OCI-LY3 (cell line): ENCODE measurements at regions not wholly inside any gene's neighbourhood (a gene's known extent, or its start where the extent isn't known, plus 50 kb on each side); places are given as distances from the start of the nearest gene placed in this dataset.

ENCODE experiments used
- H2AFZ ChIP-seq: fragments of 200-600, 300-600 bp; shearing (Covaris generic); 2 replicates; pipeline ENCODE4 v1.6.0; 2014; ENCODE audit warnings: antibody characterized with exemption, low read depth, low read length
- H3K27ac ChIP-seq: fragments of 200-600, 300-600 bp; sonication (generic); 2 replicates; pipeline ENCODE4 v1.5.1; 2014; ENCODE audit warnings: mild to moderate bottlenecking, low read length, moderate library complexity, mixed read lengths
- H3K27me3 ChIP-seq: fragments of 200-600, 300-600 bp; sonication (generic); 2 replicates; pipeline ENCODE4 v1.6.1; 2014; ENCODE audit warnings: low read depth, low read length, mixed read lengths
- H3K36me3 ChIP-seq: fragments of 200-600, 300-600 bp; sonication (generic); replicated peaks from 2 replicates; pipeline ENCODE3; 2014; ENCODE audit warnings: low read depth, low read length, mixed read lengths
- H3K4me1 ChIP-seq: fragments of 300-600, 200-600 bp; sonication (generic); 2 replicates; pipeline ENCODE4 v1.6.1; 2014; ENCODE audit warnings: low read length, mixed read lengths
- H3K4me2 ChIP-seq: fragments of 200-600, 300-600 bp; sonication (generic); 2 replicates; pipeline ENCODE4 v1.6.1; 2014; ENCODE audit warnings: low read length, mixed read lengths
- H3K4me3 ChIP-seq: fragments of 300-600, 200-600 bp; sonication (generic); 2 replicates; pipeline ENCODE4 v1.5.1; 2014; ENCODE audit warnings: antibody characterized with exemption, mild to moderate bottlenecking, low read length, moderate library complexity
- H3K79me2 ChIP-seq: fragments of 300-600, 200-600 bp; shearing (Covaris generic); 2 replicates; pipeline ENCODE4 v1.6.1; 2014; ENCODE audit warnings: mild to moderate bottlenecking, low read length, mixed read lengths
- H3K9ac ChIP-seq: fragments of 300-600, 200-600 bp; shearing (Covaris generic); 2 replicates; pipeline ENCODE4 v1.6.0; 2014; ENCODE audit warnings: mild to moderate bottlenecking, low read length, moderate library complexity
- H3K9me3 ChIP-seq: fragments of 200-600, 300-600 bp; shearing (Covaris generic); 2 replicates; pipeline ENCODE4 v1.6.1; 2014; ENCODE audit warnings: low read length, mixed read lengths; ENCODE audit not compliant: insufficient read depth
- H4K20me1 ChIP-seq: fragments of 200-600, 300-600 bp; sonication (generic); 2 replicates; pipeline ENCODE4 v1.6.1; 2016; ENCODE audit warnings: low read length, mixed read lengths; ENCODE audit not compliant: insufficient read depth
- CTCF ChIP-seq: fragments of 200-600, 300-600 bp; sonication (generic); IDR thresholded peaks from 2 replicates; pipeline ENCODE4 v1.5.1; 2014; ENCODE audit warnings: antibody characterized with exemption, low read length, low read depth
- EZH2phosphoT487 ChIP-seq: fragments of 200-600 bp; shearing (Covaris generic); IDR thresholded peaks from 2 replicates; pipeline ENCODE4 v1.6.1; 2018; ENCODE audit warnings: antibody characterized with exemption, mixed run types, low read depth

- Histone ChIP-seq H3K79me2 (no peaks in the 10 kb centered on the region), H3K36me3 (no peaks in the 10 kb centered on the region), H3K27ac (no peak overlapping the region), H3K9ac (no peak overlapping the region), H3K4me1 (no peaks in the 10 kb centered on the region), H2AFZ (no peak overlapping the region), H3K4me2 (no peak overlapping the region), H3K4me3 (no peak overlapping the region), H3K9me3 (no peaks in the 10 kb centered on the region), H4K20me1 (no peaks in the 10 kb centered on the region), H3K27me3 (no peaks in the 10 kb centered on the region)
- TF ChIP-seq EZH2phosphoT487, result no peak
- no peak for TF ChIP-seq CTCF
These were observed 486.7 kb downstream of the VRK1 start for GRCh38 chr14:97283841-97284240.

- Histone ChIP-seq H3K9ac (no peak overlapping the region), H3K27ac (no peak overlapping the region), H3K4me2 (no peak overlapping the region), H3K4me1 (no peaks in the 10 kb centered on the region), H2AFZ (no peak overlapping the region), H3K79me2 (no peaks in the 10 kb centered on the region), H3K36me3 (no peaks in the 10 kb centered on the region), H3K9me3 (no peaks in the 10 kb centered on the region), H3K27me3 (peaks cover 17% of the 10 kb centered on the region; the same call in 1 of the 2 replicates), H4K20me1 (no peaks in the 10 kb centered on the region), H3K4me3 (no peak overlapping the region)
- TF ChIP-seq CTCF, result no peak
- TF ChIP-seq EZH2phosphoT487, result no peak
These were observed 490.8 kb downstream of the VRK1 start for GRCh38 chr14:97287956-97288355.

DNA sequence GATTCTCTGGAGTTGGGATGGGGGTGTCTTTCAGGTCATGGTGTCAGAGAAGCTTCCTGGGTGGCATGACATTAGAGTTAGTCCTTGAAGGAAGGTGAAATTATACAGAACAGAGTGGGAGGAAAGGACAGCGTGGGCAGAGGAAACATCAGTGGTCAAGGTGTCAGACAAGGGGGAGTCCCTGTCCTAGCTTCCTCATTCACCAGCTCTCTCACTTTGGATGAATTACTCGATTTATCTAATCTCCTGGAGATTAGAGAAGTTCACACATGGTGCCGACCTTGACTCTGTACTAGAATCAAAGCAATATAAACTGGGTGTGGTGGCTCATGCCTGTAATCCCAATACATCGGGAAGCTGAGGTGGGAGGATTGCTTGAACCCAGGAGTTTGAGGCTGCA is 492.9 kb downstream of the VRK1 start:
- Histone ChIP-seq H3K27me3 (peaks cover 25% of the 10 kb centered on the region; the same call in 1 of the 2 replicates), H3K4me3 (no peak overlapping the region), H3K79me2 (no peaks in the 10 kb centered on the region), H3K9me3 (no peaks in the 10 kb centered on the region), H3K27ac (no peak overlapping the region), H3K36me3 (no peaks in the 10 kb centered on the region), H2AFZ (no peak overlapping the region), H3K4me2 (no peak overlapping the region), H3K4me1 (no peaks in the 10 kb centered on the region), H4K20me1 (no peaks in the 10 kb centered on the region; the same call in 1 of the 2 replicates), H3K9ac (no peak overlapping the region)
- no peak for TF ChIP-seq CTCF
- no peak for TF ChIP-seq EZH2phosphoT487

DNA sequence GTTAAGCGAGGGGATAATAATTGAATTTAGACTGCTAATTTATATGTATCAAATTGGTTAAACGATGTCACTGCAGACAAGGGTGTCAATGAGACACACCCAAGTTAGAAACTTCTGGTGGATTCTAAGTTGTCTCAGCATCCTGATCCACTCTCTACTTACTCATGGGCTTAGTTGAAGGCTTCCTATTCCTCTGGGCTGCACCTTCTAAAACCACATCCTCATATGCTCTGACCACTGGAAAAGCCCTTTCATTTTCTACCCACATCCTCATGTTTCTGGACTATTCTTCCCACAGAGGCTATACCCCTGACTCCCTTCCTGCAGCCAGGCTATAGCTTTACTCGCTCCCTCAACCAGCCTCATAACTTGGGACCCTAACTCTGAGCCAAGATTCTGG is 493.8 kb downstream of the VRK1 start:
- no peaks in the 10 kb centered on the region; the same call in 1 of the 2 replicates for H4K20me1 ChIP-seq
- H3K9ac ChIP-seq, result no peak overlapping the region
- no peaks in the 10 kb centered on the region for H3K36me3 ChIP-seq
- no peak overlapping the region for H3K4me3 ChIP-seq
- H3K9me3 ChIP-seq, result no peaks in the 10 kb centered on the region
- H2AFZ ChIP-seq, result no peak overlapping the region
- H3K4me1 ChIP-seq, result no peaks in the 10 kb centered on the region
- TF ChIP-seq CTCF (no peak), EZH2phosphoT487 (no peak)
- H3K79me2 ChIP-seq, result no peaks in the 10 kb centered on the region
- no peak overlapping the region for H3K27ac ChIP-seq
- peaks cover 25% of the 10 kb centered on the region; the same call in 1 of the 2 replicates for H3K27me3 ChIP-seq
- no peak overlapping the region for H3K4me2 ChIP-seq
